HPDE6-E6E7 (cell line): ENCODE measurements at regions not wholly inside any gene's neighbourhood (a gene's known extent, or its start where the extent isn't known, plus 50 kb on each side); places are given as distances from the start of the nearest gene placed in this dataset.

Experiments
- DNase-seq: peaks from one replicate; pipeline ENCODE4 v3.0.0; 2011; ENCODE audit warnings: missing footprints; ENCODE audit errors: extremely low spot score

- peak; percentile 51 for DNase-seq
Measured at GRCh38 chr11:128095466-128095981, 491.8 kb downstream of the ETS1 start.

GRCh38 chr11:128093689-128094088 is 493.7 kb downstream of the ETS1 start:
- DNase-seq: no peak

GRCh38 chr11:128089962-128090361 is 497.4 kb downstream of the ETS1 start:
- no peak for DNase-seq

GRCh38 chr11:128086794-128087193 is 500.6 kb downstream of the ETS1 start:
- no peak for DNase-seq

GRCh38 chr11:128085276-128085675 is 502.1 kb downstream of the ETS1 start:
- no peak for DNase-seq

GRCh38 chr11:128082574-128082973 is 504.8 kb downstream of the ETS1 start:
- DNase-seq: no peak

- DNase-seq: no peak
Measured at GRCh38 chr11:128069665-128070064, 517.7 kb downstream of the ETS1 start.

GRCh38 chr11:128067780-128068179 is 519.6 kb downstream of the ETS1 start:
- DNase-seq: no peak

GRCh38 chr11:128066399-128066798 is 521.0 kb downstream of the ETS1 start:
- DNase-seq: no peak

GRCh38 chr11:128061281-128061871 is 526.0 kb downstream of the ETS1 start:
- no peak for DNase-seq

GRCh38 chr11:128058580-128059208 is 528.7 kb downstream of the ETS1 start:
- no peak for DNase-seq

GRCh38 chr11:128057786-128058395 is 529.5 kb downstream of the ETS1 start:
- DNase-seq: no peak

GRCh38 chr11:128055576-128056217 is 531.7 kb downstream of the ETS1 start:
- DNase-seq: no peak

GRCh38 chr11:128053981-128054931 is 533.1 kb downstream of the ETS1 start:
- no peak for DNase-seq

- DNase-seq: peak; percentile 37
Measured at GRCh38 chr11:128052912-128053641, 534.3 kb downstream of the ETS1 start.

GRCh38 chr11:128048121-128048520 is 539.2 kb downstream of the ETS1 start:
- no peak for DNase-seq

- no peak for DNase-seq
Measured at GRCh38 chr11:128047026-128047425, 540.3 kb downstream of the ETS1 start.

GRCh38 chr11:128046213-128046612 is 541.1 kb downstream of the ETS1 start:
- DNase-seq: no peak

GRCh38 chr11:128045094-128045725 is 542.1 kb downstream of the ETS1 start:
- DNase-seq: no peak

- no peak for DNase-seq
Measured at GRCh38 chr11:128042290-128042751, 545.0 kb downstream of the ETS1 start.
